ENCODE measurements at regions not wholly inside any gene's neighbourhood (a gene's known extent, or its start where the extent isn't known, plus 50 kb on each side); places are given as distances from the start of the nearest gene placed in this dataset.

DNA sequence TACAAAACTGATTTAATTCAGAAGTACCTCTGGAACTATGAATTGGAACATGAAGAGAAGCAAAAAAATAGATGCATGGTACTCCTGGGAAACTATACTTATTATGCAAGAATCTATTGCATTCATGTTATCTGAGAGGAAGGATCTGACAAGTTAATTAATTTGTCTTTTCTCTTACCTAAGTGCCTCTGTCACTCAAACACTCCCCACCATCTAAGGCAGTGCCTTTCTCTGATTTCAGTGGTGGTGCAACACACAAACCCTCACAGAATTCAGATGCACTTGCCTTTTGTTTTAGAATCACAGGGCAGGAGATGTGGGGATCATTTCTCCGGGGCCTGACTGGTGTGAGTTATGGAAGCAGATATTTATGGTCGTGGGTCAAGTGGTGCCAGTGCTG is 52.5 kb upstream of the C9orf72 start:
- no CpG with 5 or more reads among the region's 2 CpGs for WGBS, 2 experiments (ENCODE audit: extremely low coverage in 2 of 2, insufficient read length in 1 of 2)
- Histone ChIP-seq H3K18ac (ENCODE audit: low read depth, low read length) (no peak overlapping the region), H4K91ac (ENCODE audit: insufficient read depth, low read depth, low read length) (no peak overlapping the region), H2AK5ac (ENCODE audit: low read depth, low read length) (no peak overlapping the region), H3K14ac (replicated peaks; ENCODE audit: low read depth, low read length) (no peak overlapping the region), H3K9me3 (ENCODE audit: control insufficient read depth, insufficient read depth, low read length) (no peaks in the 10 kb centered on the region), H2BK120ac (ENCODE audit: low read depth, low read length) (no peak overlapping the region), H2AK9ac (replicated peaks; ENCODE audit: low read depth, low read length, poor library complexity) (no peak overlapping the region), H3K4me2 (ENCODE audit: low read depth, low read length) (no peak overlapping the region), H4K8ac (ENCODE audit: low read depth in 2 of 2, low read length in 2 of 2) (no peak overlapping the region), H4K20me1 (ENCODE audit: insufficient read depth, low read length) (no peaks in the 10 kb centered on the region), H3K36me3 (ENCODE audit: control insufficient read depth, insufficient read depth, low read length) (no peaks in the 10 kb centered on the region), H2AFZ (replicated peaks; ENCODE audit: low read length, poor library complexity) (no peak overlapping the region), H3K79me1 (ENCODE audit: low read depth in 1 of 2, low read length in 2 of 2) (no peaks in the 10 kb centered on the region), H3K9me1 (ENCODE audit: insufficient read depth, low read length) (no peaks in the 10 kb centered on the region), H3K56ac (ENCODE audit: extremely low read depth, insufficient read depth, low read length) (no peak overlapping the region), H2BK5ac (ENCODE audit: low read depth, low read length, poor library complexity, severe bottlenecking) (no peak overlapping the region), H3K4me1 (ENCODE audit: control insufficient read depth, insufficient read depth, low read length) (no peaks in the 10 kb centered on the region), H3K9ac (ENCODE audit: low read depth, low read length) (no peak overlapping the region), H2BK15ac (ENCODE audit: low read depth, low read length) (no peak overlapping the region), H3K23ac (ENCODE audit: low read depth, low read length) (no peak overlapping the region), H3K4me3 (ENCODE audit: insufficient read depth, low read depth, low read length) (no peak overlapping the region), H3K27me3 (ENCODE audit: control insufficient read depth, insufficient read depth, low read length) (no peaks in the 10 kb centered on the region), H3K27ac (ENCODE audit: insufficient read depth, low read length) (no peak overlapping the region), H2BK20ac (ENCODE audit: low read depth, low read length) (no peak overlapping the region), H4K5ac (ENCODE audit: low read depth, low read length) (no peak overlapping the region), H3K4ac (ENCODE audit: low read depth, low read length) (no peak overlapping the region)
- in situ Hi-C loops (cut with MboI; ENCODE audit: low sequenced_read_pairs) (no loop called here), intact Hi-C loops (cut with micrococcal nuclease) (no loop called here), dilution Hi-C loops (cut with HindIII; ENCODE audit: low sequenced_read_pairs, unreplicated experiment) (no loop called here)
- TF ChIP-seq CHD1 (IDR thresholded peaks at IDR 0.05; ENCODE audit: low read depth, low read length), result no peak
- no peak for TF ChIP-seq MAFK (IDR thresholded peaks at IDR 0.05; ENCODE audit: low read depth, low read length)
- no peak for TF ChIP-seq RCOR1 (IDR thresholded peaks at IDR 0.05; ENCODE audit: insufficient replicate concordance, low read length)
- TF ChIP-seq RFX5 (IDR thresholded peaks at IDR 0.05; ENCODE audit: low read depth, low read length), result no peak
- TF ChIP-seq, protein P1, sequence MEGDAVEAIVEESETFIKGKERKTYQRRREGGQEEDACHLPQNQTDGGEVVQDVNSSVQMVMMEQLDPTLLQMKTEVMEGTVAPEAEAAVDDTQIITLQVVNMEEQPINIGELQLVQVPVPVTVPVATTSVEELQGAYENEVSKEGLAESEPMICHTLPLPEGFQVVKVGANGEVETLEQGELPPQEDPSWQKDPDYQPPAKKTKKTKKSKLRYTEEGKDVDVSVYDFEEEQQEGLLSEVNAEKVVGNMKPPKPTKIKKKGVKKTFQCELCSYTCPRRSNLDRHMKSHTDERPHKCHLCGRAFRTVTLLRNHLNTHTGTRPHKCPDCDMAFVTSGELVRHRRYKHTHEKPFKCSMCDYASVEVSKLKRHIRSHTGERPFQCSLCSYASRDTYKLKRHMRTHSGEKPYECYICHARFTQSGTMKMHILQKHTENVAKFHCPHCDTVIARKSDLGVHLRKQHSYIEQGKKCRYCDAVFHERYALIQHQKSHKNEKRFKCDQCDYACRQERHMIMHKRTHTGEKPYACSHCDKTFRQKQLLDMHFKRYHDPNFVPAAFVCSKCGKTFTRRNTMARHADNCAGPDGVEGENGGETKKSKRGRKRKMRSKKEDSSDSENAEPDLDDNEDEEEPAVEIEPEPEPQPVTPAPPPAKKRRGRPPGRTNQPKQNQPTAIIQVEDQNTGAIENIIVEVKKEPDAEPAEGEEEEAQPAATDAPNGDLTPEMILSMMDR (conservative IDR thresholded peaks at IDR 0.05; ENCODE audit: low read depth, low read length), result no peak
- TF ChIP-seq NFE2L2 (IDR thresholded peaks at IDR 0.05; ENCODE audit: low read depth, low read length), result no peak
- no peak for TF ChIP-seq USF2 (IDR thresholded peaks at IDR 0.05; ENCODE audit: low read depth, low read length)
- no peak for TF ChIP-seq SMC3 (IDR thresholded peaks at IDR 0.05; ENCODE audit: low read depth, low read length)
- DNase-seq (no peak), ATAC-seq (ENCODE audit: low read depth) (no peak)
- BruUV-seq (replicated peaks), result no TSS peak
- ChIA-PET POLR2A (ENCODE audit: unreplicated experiment) (no interaction called here), CTCF (no interaction called here)
